Natural killer cell treated with Interleukin-12 subunit alpha and Interleukin-12 subunit beta and Interleukin-15 and Interleukin-18, amount 100 ng/mL, for 72 hours (primary cell): ENCODE measurements at regions not wholly inside any gene's neighbourhood (a gene's known extent, or its start where the extent isn't known, plus 50 kb on each side); places are given as distances from the start of the nearest gene placed in this dataset.
"Not testable (repeated sequence)": the region's sequence is repeated elsewhere in the genome, so short reads cannot be mapped to it uniquely, and the experiment has no call there.

Experiments
- ATAC-seq, 2 donors: fragments of 150-1000 bp; cut with Tn5 transposase in 1 of 2; sonication (Bioruptor Pico), chemical (Tn5 transposase) in 1 of 2; 2 replicates each; pipeline ENCODE4 v1.10.0; 2021
- DNase-seq: peaks from one replicate; pipeline ENCODE4 v3.0.0; 2022; ENCODE audit warnings: low spot score
- H3K27ac Mint-ChIP-seq, 2 donors: 1 replicate in 1 of 2; 2 replicates in 1 of 2; pipeline ENCODE4 v1.8.0; 2022; ENCODE audit warnings: mixed read lengths in 2 of 2, mild to moderate bottlenecking in 1 of 2, moderate library complexity in 1 of 2
- H3K27me3 Mint-ChIP-seq, 2 donors: 1 replicate in 1 of 2; 2 replicates in 1 of 2; pipeline ENCODE4 v1.8.0; 2022; ENCODE audit warnings: mixed read lengths in 2 of 2
- H3K36me3 Mint-ChIP-seq: one replicate; pipeline ENCODE4 v1.8.0; 2022; ENCODE audit warnings: mixed read lengths
- H3K4me1 Mint-ChIP-seq, 2 donors: 1 replicate in 1 of 2; 2 replicates in 1 of 2; pipeline ENCODE4 v1.8.0; 2022; ENCODE audit warnings: low read depth in 2 of 2, mixed read lengths in 2 of 2, mild to moderate bottlenecking in 1 of 2
- H3K4me3 Mint-ChIP-seq: one replicate; pipeline ENCODE4 v1.8.0; 2022; ENCODE audit warnings: mixed read lengths
- H3K9me3 Mint-ChIP-seq: 2 replicates; pipeline ENCODE4 v1.8.0; 2022; ENCODE audit warnings: mixed read lengths

DNA sequence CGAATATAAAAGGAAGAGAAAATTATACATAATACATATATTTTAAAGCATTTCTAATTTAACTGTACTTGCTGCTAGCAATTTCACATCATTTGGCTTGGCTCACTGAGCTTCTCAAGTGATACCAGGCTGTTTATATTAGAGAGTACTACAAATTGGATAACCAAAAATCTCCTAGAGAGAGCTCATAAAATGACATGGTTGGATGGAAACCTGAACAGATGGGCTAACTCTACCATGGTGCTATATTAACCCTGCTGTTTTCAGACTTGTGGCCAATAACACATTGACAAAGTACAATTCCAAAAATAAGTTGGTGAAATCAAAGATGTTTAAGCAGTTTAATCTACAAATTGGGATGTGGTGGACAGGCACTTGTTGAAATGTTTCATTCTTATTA lies 364.4 kb upstream of the GCFC2 start:
- Mint-ChIP-seq H3K4me1 (no peaks in the 10 kb centered on the region), H3K4me3 (no peak overlapping the region), H3K36me3 (no peaks in the 10 kb centered on the region), H3K9me3 (peaks cover 8% of the 10 kb centered on the region), H3K27ac (no peak overlapping the region), H3K27me3 (no peaks in the 10 kb centered on the region)
- ATAC-seq (no peak), DNase-seq (no peak)

DNA sequence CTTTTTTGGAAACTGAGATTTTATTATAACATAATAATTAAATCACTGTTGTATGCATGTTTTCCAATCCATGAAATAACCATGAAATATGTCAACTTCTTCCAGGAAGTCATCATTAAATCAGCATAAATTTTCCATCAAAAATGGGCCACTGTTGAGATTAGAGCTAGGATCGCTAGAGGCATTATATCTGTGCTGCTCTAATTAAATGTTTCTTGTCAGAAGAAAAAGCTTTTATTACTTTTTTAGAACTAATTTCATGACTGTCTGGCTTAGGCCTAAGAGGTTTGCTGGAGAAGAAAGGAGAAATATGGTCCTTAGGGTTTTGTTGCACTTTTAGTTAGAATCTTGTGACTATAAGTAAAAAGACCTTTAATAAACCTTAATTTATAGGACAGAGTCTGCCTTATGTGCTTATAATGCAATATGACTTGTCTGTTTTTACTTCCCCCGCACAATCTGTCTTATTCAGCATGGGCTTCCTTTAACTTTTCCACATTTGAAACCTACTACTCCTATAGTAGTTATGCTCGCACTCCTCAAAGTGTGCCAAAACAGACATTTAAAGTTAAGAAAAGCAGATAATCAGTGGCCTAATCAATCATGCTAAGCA lies 363.4 kb upstream of the GCFC2 start:
- no peak for DNase-seq
- Mint-ChIP-seq H3K4me3 (no peak overlapping the region), H3K27ac (no peak overlapping the region), H3K27me3 (no peaks in the 10 kb centered on the region), H3K36me3 (no peaks in the 10 kb centered on the region), H3K9me3 (peaks cover 11% of the 10 kb centered on the region), H3K4me1 (no peaks in the 10 kb centered on the region)
- ATAC-seq = no peak

DNA sequence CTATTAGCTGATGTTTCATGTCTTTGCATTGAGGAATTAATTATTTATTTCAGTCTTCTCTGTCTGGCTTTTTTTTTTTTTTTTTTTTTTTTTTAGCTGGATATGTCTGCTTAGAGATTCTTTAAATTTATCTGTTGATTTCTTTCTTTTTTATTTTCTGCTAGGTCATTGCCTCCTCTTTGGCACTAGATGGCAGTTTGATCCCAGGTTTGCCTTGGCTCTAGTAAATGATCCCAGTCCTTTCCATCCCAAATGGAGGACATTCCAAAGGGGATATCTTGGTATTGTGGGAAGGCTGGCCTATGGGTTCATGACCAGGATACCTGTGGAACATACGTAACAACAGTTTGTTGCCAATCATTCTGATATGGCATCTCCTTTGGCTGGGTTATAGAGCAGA lies 339.5 kb upstream of the GCFC2 start:
- H3K9me3 Mint-ChIP-seq = peaks cover 16% of the 10 kb centered on the region
- ATAC-seq (no peak), DNase-seq (no peak)
- no peaks in the 10 kb centered on the region for H3K27me3 Mint-ChIP-seq
- H3K4me3 Mint-ChIP-seq = no peak overlapping the region
- peaks cover 5% of the 10 kb centered on the region for H3K36me3 Mint-ChIP-seq
- H3K4me1 Mint-ChIP-seq = no peaks in the 10 kb centered on the region
- H3K27ac Mint-ChIP-seq = no peak overlapping the region

DNA sequence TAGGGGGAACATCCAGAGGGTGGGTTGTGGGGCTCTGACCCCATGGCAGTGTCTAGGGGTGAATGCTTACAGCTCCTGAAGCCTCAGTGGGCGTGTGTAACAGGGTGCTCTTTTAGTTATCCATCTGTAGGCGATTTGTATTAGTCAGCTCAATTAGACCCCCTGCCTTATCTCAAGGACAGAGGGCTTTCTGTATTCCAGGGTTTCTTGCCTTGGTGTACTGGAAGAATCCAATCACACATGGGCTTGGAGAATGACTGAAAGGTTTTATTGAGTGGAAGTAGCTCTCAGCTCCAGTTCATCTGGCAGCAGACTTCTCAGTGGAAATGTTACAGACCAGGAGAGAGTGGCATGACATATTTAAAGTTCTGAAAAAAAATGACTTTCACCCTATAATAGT lies 334.0 kb upstream of the GCFC2 start:
- no peaks in the 10 kb centered on the region for H3K4me1 Mint-ChIP-seq

DNA sequence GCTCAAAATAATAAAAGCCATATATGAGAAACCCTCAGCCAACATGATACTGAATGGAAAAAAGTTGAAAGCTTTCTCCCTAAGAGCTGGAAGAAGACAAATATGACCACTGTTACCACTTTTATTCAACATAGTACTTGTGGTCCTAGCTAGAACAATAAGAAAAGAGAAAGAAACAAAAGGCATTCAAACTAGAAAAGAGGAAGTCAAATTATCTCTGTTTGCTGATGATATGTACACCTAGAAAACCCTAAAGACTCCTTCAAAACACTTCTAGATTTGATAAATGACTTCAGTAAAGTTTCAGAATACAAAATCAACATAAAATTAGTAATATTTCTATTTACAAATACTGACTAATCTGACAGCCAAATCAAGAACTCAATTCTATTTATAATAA lies 328.8 kb upstream of the GCFC2 start:
- H3K27me3 Mint-ChIP-seq = no peaks in the 10 kb centered on the region
- H3K4me1 Mint-ChIP-seq = no peaks in the 10 kb centered on the region
- no peak overlapping the region for H3K4me3 Mint-ChIP-seq
- peaks cover 7% of the 10 kb centered on the region for H3K9me3 Mint-ChIP-seq
- ATAC-seq = no peak
- no peaks in the 10 kb centered on the region for H3K36me3 Mint-ChIP-seq
- H3K27ac Mint-ChIP-seq = no peak overlapping the region
- no peak for DNase-seq

More for the DNA sequence above, 334.0 kb upstream of the GCFC2 start:
- H3K9me3 Mint-ChIP-seq = peaks cover 16% of the 10 kb centered on the region
- no peak for DNase-seq
- H3K36me3 Mint-ChIP-seq = peaks cover 3% of the 10 kb centered on the region
- H3K27me3 Mint-ChIP-seq = no peaks in the 10 kb centered on the region
- no peak for ATAC-seq
- H3K4me3 Mint-ChIP-seq = no peak overlapping the region
- no peak overlapping the region for H3K27ac Mint-ChIP-seq

DNA sequence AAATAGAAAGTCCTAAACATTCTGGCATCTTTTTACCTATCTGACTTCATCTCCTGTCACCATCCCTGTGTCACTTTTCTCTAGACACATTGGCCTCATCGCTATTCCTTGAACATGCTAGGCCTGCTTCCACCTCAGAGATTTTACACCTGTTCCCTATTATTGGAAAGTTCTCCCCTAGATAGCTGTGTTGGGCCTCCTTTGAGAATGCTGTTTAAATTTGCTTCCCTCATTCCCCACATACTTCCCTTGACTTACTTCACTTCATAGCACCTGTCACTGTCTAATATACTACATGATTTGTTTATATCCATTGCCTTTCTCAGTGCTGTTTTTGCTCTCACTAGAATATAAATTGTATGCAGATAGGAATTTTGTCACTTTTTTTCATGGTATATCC lies 317.0 kb upstream of the GCFC2 start:
- no peak for ATAC-seq

DNA sequence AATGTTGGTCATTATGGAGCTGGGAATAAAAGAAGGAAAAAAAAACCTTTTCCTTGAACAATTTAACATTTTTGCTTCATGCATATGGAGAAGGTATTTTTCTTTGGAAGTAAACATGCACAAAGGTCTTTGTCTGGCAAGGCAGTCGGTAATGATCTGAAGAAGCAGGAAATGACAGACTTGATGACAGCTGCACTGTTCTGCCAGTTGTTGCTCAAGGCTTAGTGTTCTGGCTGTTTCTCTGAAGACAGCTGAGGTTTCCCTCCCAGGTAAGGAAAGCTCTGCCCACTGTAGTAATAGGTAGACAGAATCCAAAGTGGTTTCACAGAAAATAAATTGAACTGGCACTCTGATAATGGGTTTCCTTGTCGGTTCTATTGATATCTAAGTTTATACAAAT lies 308.4 kb upstream of the GCFC2 start:
- peaks cover 24% of the 10 kb centered on the region for H3K9me3 Mint-ChIP-seq
- no peak overlapping the region for H3K4me3 Mint-ChIP-seq
- no peak overlapping the region for H3K27ac Mint-ChIP-seq
- H3K4me1 Mint-ChIP-seq = no peaks in the 10 kb centered on the region
- H3K27me3 Mint-ChIP-seq = no peaks in the 10 kb centered on the region
- DNase-seq (no peak), ATAC-seq (no peak)
- no peaks in the 10 kb centered on the region for H3K36me3 Mint-ChIP-seq

More for the DNA sequence above, 317.0 kb upstream of the GCFC2 start:
- H3K36me3 Mint-ChIP-seq = no peaks in the 10 kb centered on the region
- H3K27me3 Mint-ChIP-seq = no peaks in the 10 kb centered on the region
- H3K9me3 Mint-ChIP-seq = peaks cover 16% of the 10 kb centered on the region
- no peak overlapping the region for H3K27ac Mint-ChIP-seq
- no peaks in the 10 kb centered on the region for H3K4me1 Mint-ChIP-seq
- H3K4me3 Mint-ChIP-seq = no peak overlapping the region
- no peak for DNase-seq

DNA sequence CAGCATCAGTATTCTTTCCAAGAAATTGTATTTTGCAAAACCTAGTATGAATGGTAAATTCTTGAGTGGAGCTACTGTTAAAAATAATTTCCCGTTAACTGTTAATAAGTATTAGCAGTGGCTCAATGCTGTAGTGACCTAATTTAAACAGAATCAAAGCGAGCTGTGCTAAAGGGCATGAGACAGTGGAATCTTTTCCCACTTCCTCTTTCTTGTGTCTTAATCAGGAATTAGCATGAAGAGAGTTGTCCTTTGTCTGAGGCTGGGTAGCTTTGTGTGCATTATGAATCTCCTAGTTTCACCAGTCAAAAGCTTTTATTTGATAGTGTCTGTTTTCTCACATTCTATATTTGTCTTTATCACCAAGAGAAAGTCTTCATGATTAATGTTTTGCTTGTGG lies 298.8 kb upstream of the GCFC2 start:
- no peak for ATAC-seq
- no peak overlapping the region for H3K27ac Mint-ChIP-seq
- H3K27me3 Mint-ChIP-seq = no peaks in the 10 kb centered on the region

DNA sequence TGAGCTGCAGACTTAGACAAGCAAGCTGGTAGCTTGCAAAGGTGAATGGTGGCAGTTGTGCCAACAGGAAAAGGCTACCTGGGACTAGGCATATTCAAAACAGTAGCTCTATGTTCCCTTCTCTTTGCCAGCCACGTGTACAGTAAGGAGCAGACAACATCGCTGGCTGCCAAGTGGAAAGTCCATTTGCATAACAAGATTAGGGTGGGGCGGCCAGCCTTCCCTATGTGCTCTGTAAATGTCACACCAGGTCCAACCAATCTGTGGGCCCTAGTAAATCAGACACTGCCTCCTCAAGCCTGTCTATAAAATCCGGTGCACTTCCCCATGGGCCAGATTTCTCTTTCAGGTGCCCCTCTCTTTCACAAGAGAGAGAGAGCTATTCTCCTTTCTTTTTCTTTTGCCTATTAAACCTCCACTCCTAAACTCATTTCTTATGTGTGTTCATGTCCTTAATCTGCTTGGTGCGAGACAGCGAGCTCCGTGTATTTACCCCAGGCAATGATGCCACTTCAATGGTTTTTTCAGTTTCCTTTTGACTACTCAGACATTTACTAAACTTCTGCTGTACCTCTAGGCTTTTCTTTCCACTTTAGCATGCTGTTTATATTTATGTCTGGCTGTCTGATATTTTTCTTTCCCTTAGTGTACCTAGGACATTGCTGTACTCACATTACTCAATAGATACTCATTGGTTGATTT lies 297.4 kb upstream of the GCFC2 start:
- no peaks in the 10 kb centered on the region for H3K36me3 Mint-ChIP-seq
- ATAC-seq (no peak), DNase-seq (no peak)
- no peak overlapping the region for H3K4me3 Mint-ChIP-seq
- H3K9me3 Mint-ChIP-seq = peaks cover 16% of the 10 kb centered on the region
- H3K27me3 Mint-ChIP-seq = no peaks in the 10 kb centered on the region
- no peaks in the 10 kb centered on the region for H3K4me1 Mint-ChIP-seq
- H3K27ac Mint-ChIP-seq = no peak overlapping the region

More for the DNA sequence above, 298.8 kb upstream of the GCFC2 start:
- Mint-ChIP-seq H3K9me3 (peaks cover 16% of the 10 kb centered on the region), H3K4me3 (no peak overlapping the region), H3K36me3 (no peaks in the 10 kb centered on the region), H3K4me1 (no peaks in the 10 kb centered on the region)
- no peak for DNase-seq

DNA sequence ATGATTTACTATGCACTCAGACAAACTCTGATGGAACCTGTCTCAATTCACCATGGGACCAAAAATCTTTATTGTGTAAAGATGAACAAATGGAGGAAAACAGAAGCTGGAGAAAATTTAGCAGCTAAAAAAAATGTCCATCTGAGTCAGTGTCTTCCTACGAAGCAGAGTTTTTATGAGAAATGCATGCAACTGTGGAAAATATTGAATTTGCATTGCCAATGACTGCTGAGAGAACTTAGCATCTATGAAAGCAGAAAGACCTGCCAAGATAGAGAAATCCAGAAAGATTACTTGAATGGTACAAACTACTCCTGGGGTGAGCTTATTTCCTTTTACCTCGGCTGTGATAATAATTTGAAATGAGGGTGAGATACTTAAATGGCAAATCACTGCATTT lies 289.7 kb upstream of the GCFC2 start:
- no peaks in the 10 kb centered on the region for H3K27me3 Mint-ChIP-seq
- H3K4me3 Mint-ChIP-seq = no peak overlapping the region
- H3K9me3 Mint-ChIP-seq = peaks cover 15% of the 10 kb centered on the region
- H3K4me1 Mint-ChIP-seq = no peaks in the 10 kb centered on the region
- DNase-seq (no peak), ATAC-seq (no peak)
- peaks cover 5% of the 10 kb centered on the region for H3K36me3 Mint-ChIP-seq
- H3K27ac Mint-ChIP-seq = no peak overlapping the region

DNA sequence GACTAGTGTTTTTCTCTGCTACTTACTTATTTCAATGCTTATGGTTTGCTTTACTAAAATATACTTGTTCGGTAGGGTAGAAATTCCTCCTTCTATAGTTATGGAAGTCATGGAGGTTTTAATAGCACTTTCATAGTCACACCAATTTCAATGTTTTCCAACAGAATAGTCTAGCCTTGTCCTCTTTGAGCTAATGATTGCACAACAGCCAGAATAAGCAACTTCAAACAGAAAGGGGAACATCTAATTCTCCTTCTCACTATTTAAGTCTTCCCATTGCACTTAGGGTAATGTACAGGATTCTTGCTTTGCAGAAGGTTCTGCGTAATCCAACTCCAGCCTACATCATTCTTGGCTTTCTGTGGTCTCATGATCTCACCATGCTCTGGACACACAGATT lies 287.7 kb upstream of the GCFC2 start:
- ATAC-seq = no peak
- no peak for DNase-seq
- H3K27me3 Mint-ChIP-seq = no peaks in the 10 kb centered on the region
- no peaks in the 10 kb centered on the region for H3K4me1 Mint-ChIP-seq
- H3K27ac Mint-ChIP-seq = no peak overlapping the region
- H3K9me3 Mint-ChIP-seq = peaks cover 21% of the 10 kb centered on the region
- H3K4me3 Mint-ChIP-seq = no peak overlapping the region
- H3K36me3 Mint-ChIP-seq = peaks cover 9% of the 10 kb centered on the region

DNA sequence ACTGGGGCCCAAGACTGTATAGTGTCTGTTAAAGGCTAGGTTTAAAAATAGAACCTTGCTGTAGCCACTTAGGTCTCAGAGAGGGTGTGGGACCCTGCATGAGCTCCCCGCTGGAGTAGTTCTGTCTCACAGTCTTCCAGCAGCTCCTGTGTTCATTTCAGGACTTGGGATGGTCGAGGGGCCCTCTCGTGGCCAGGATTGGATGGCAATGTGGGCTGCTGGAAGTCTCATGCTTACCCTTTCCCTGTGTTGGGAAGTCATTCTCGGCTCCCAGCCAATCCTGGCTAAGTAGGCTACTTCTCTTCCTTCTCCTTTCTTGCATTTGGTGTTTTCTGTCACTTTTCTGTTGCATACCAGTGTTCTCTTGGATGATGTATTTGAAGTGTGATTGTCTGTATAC lies 284.0 kb upstream of the GCFC2 start:
- peaks cover 26% of the 10 kb centered on the region for H3K9me3 Mint-ChIP-seq

DNA sequence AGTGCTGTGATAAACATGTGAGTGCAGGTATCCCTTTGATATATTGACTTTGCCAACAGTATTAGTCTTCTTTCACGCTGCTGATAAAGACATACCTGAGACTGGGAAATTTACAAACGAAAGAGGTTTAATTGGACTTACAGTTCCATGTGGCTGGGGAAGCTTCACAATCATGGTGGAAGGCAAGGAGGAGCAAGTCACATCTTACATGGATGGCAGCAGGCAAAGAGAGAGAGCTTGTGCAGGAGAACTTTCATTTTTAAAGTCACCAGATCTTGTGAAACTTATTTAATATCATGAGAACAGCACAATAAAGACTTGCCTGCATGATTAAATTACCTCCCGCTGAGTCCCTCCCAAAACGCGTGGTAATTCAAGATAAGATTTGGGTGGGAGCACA lies 277.9 kb upstream of the GCFC2 start:
- DNase-seq, H3K36me3 Mint-ChIP-seq, H3K4me1 Mint-ChIP-seq, H3K27me3 Mint-ChIP-seq, H3K27ac Mint-ChIP-seq, H3K4me3 Mint-ChIP-seq, ATAC-seq: not testable (repeated sequence)
- H3K9me3 Mint-ChIP-seq = peaks cover 20% of the 10 kb centered on the region

More for the DNA sequence above, 284.0 kb upstream of the GCFC2 start:
- H3K4me3 Mint-ChIP-seq = no peak overlapping the region
- ATAC-seq (no peak), DNase-seq (no peak)
- H3K27me3 Mint-ChIP-seq = no peaks in the 10 kb centered on the region
- peaks cover 12% of the 10 kb centered on the region for H3K36me3 Mint-ChIP-seq
- no peaks in the 10 kb centered on the region for H3K4me1 Mint-ChIP-seq
- H3K27ac Mint-ChIP-seq = no peak overlapping the region

DNA sequence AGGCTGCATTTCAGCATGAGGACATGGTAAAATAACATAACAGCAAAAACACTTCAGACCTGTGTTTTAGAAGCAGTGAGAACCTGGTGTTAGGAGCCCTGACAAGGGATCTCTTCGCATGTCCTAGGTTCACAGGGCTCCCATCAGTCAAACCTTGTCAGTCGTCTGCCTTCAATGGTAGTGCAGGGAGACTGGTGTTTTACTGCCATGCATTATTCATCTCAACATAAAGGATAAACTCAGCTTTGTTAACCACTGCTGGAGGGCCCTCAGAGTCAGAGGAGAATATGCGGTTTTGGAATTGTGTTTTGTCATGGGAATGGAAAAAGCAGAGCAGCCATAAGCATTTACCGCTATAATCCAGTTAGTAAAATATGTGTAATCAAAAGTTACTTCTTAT lies 275.9 kb upstream of the GCFC2 start:
- DNase-seq (no peak), ATAC-seq (no peak)
- Mint-ChIP-seq H3K27ac (no peak overlapping the region), H3K9me3 (peaks cover 12% of the 10 kb centered on the region), H3K4me3 (no peak overlapping the region), H3K27me3 (no peaks in the 10 kb centered on the region), H3K4me1 (no peaks in the 10 kb centered on the region), H3K36me3 (no peaks in the 10 kb centered on the region)

DNA sequence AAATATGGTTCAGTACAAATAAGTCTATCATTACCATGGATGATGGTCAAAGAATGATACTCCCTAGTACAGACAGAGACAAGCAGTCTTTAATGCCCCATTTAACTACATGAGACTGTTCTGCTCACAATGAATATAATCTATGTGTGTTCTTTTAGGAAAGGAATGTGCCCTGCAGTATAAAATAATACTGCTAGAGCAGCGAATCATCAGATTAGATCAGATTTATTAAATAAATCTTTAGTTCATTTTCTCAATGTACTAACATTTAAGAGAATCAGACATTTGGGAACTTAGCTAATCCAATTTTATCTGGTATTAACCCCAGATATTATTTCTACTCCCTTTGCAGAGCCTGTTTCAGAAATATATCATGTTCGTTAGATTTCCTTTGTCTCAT lies 272.0 kb upstream of the GCFC2 start:
- Mint-ChIP-seq H3K9me3 (peaks cover 8% of the 10 kb centered on the region), H3K4me3 (no peak overlapping the region)
- no peak for ATAC-seq

More for the DNA sequence above, 272.0 kb upstream of the GCFC2 start:
- H3K36me3 Mint-ChIP-seq = no peaks in the 10 kb centered on the region
- H3K27me3 Mint-ChIP-seq = no peaks in the 10 kb centered on the region
- H3K27ac Mint-ChIP-seq = no peak overlapping the region
- no peaks in the 10 kb centered on the region for H3K4me1 Mint-ChIP-seq
- DNase-seq = no peak
